K562 (cell line): ENCODE measurements at regions not wholly inside any gene's neighbourhood (a gene's known extent, or its start where the extent isn't known, plus 50 kb on each side); places are given as distances from the start of the nearest gene placed in this dataset.

Experiments
- CHD4 ChIP-seq: fragments of 200-600 bp; sonication (generic); IDR thresholded peaks from 3 replicates; pipeline ENCODE4 v1.6.1; 2012; ENCODE audit warnings: low read depth, mild to moderate bottlenecking, mixed read lengths, low read length, inconsistent platforms; ENCODE audit not compliant: insufficient read depth, insufficient replicate concordance, poor library complexity, severe bottlenecking
- KLF6 ChIP-seq: fragments of 250-450 bp; sonication (Bioruptor Pico); IDR thresholded peaks from 2 replicates; pipeline ENCODE4 v1.4.0; 2020; ENCODE audit warnings: mild to moderate bottlenecking, moderate library complexity, borderline replicate concordance
- MYC ChIP-seq, 2 experiments: fragments of 250-450 bp in 1 of 2; sonication (Bioruptor Pico) in 1 of 2; IDR thresholded peaks; 2 replicates each; pipeline versions ENCODE4 v1.5.1 to v1.6.1; 2012 to 2021; ENCODE audit warnings: low read depth in 2 of 2, borderline replicate concordance in 1 of 2, improper control_type of control experiment in 1 of 2, low read length in 1 of 2, mild to moderate bottlenecking in 1 of 2, moderate library complexity in 1 of 2
- PML ChIP-seq: IDR thresholded peaks from 2 replicates; pipeline ENCODE4 v1.6.1; 2012; ENCODE audit warnings: low read length, inconsistent platforms
- SIN3B ChIP-seq: fragments of 450-650 bp; IDR thresholded peaks from 2 replicates; pipeline ENCODE4 v1.6.1; 2017; ENCODE audit warnings: low read depth, mild to moderate bottlenecking, moderate library complexity
- ZNF584 ChIP-seq: fragments of 200-800 bp; sonication (Bioruptor generic); IDR thresholded peaks from 2 replicates; pipeline ENCODE4 v1.6.1; 2016; ENCODE audit warnings: low read depth, mild to moderate bottlenecking, missing genetic modification characterization, missing compliant biosample characterization
- TF ChIP-seq, protein P1 (sequence below): sonication (generic); formaldehyde crosslinking; IDR thresholded peaks from 2 replicates; pipeline ENCODE4 v1.8.0; 2022; ENCODE audit warnings: missing genetic modification reagents, mild to moderate bottlenecking, borderline replicate concordance

DNA sequence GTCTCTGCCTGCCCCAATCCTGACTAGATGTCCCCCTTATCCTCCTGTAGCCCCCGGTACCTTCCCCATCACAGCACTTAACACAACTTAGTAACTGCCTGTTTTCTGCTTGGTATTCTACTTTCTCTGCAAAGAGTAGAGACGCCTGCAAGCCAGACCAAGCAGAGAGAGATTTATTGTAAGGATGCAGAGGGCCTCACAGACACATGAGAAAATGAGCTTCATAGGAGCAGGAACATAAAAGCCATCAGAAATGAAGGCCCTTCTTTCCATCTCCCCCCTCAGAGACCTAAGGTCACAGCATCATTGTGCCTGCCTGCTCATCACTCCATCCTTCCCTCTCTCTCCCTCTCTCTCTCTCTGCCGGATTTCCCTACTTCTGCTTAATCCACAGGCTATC lies 305.7 kb upstream of the NOCT start (continued):
- TF ChIP-seq, protein P1, sequence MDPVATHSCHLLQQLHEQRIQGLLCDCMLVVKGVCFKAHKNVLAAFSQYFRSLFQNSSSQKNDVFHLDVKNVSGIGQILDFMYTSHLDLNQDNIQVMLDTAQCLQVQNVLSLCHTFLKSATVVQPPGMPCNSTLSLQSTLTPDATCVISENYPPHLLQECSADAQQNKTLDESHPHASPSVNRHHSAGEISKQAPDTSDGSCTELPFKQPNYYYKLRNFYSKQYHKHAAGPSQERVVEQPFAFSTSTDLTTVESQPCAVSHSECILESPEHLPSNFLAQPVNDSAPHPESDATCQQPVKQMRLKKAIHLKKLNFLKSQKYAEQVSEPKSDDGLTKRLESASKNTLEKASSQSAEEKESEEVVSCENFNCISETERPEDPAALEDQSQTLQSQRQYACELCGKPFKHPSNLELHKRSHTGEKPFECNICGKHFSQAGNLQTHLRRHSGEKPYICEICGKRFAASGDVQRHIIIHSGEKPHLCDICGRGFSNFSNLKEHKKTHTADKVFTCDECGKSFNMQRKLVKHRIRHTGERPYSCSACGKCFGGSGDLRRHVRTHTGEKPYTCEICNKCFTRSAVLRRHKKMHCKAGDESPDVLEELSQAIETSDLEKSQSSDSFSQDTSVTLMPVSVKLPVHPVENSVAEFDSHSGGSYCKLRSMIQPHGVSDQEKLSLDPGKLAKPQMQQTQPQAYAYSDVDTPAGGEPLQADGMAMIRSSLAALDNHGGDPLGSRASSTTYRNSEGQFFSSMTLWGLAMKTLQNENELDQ (CRISPR knock-in tag): no peak
- TF ChIP-seq CHD4 (no peak), PML (no peak), ZNF584 (CRISPR knock-in tag) (no peak), SIN3B (no peak), KLF6 (CRISPR knock-in tag) (no peak), MYC (IDR thresholded peaks at IDR 0.05; ENCODE audit: low read depth, low read length) (no peak), MYC (CRISPR knock-in tag; IDR thresholded peaks at IDR 0.05; ENCODE audit: borderline replicate concordance, low read depth) (no peak)
